Spinal cord (tissue), 9 donors: ENCODE measurements at regions not wholly inside any gene's neighbourhood (a gene's known extent, or its start where the extent isn't known, plus 50 kb on each side); places are given as distances from the start of the nearest gene placed in this dataset.

ENCODE experiments used
- DNase-seq, 6 donors: peaks; one replicate each; pipeline versions ENCODE4 v3.0.0 to v3.0.0-alpha.2; 2013 to 2015; ENCODE audit warnings: low spot score in 6 of 6, low read depth in 4 of 6
- H3K27ac ChIP-seq: one replicate; pipeline ENCODE4 v1.5.1; 2013; ENCODE audit warnings: low read depth, low read length, control low read depth
- H3K27me3 ChIP-seq: one replicate; pipeline ENCODE4 v1.6.1; 2013; ENCODE audit warnings: low read length; ENCODE audit not compliant: control insufficient read depth, insufficient read depth
- H3K36me3 ChIP-seq: one replicate; pipeline ENCODE4 v1.6.1; 2013; ENCODE audit warnings: low read length; ENCODE audit not compliant: control insufficient read depth, insufficient read depth
- H3K4me1 ChIP-seq: one replicate; pipeline ENCODE4 v1.6.1; 2013; ENCODE audit warnings: low read length; ENCODE audit not compliant: control insufficient read depth, insufficient read depth
- H3K4me3 ChIP-seq: one replicate; pipeline ENCODE4 v1.5.1; 2013; ENCODE audit warnings: low read depth, low read length, control low read depth
- H3K9me3 ChIP-seq: one replicate; pipeline ENCODE4 v1.6.1; 2013; ENCODE audit warnings: low read length; ENCODE audit not compliant: control insufficient read depth, insufficient read depth
- WGBS: methylation state at CpG from one replicate; pipeline ENCODE4 v1.1.5; 2013; ENCODE audit warnings: missing lambda C conversion rate; ENCODE audit not compliant: insufficient coverage; 5-methylcytosine and 5-hydroxymethylcytosine counted together
- donor health status: healthy.

- Histone ChIP-seq H3K27me3 (peaks cover 2% of the 10 kb centered on the region), H3K4me3 (peak overlapping the region; percentile 86), H3K4me1 (peaks cover 6% of the 10 kb centered on the region), H3K36me3 (peaks cover 4% of the 10 kb centered on the region), H3K9me3 (no peaks in the 10 kb centered on the region), H3K27ac (peak overlapping the region; percentile 52)
- no peak for DNase-seq
- WGBS = 19% methylated on average over 5 of the region's 16 CpGs
These were observed 97.8 kb downstream of the ZNF674 start for GRCh38 chrX:46447384-46447783.

DNA sequence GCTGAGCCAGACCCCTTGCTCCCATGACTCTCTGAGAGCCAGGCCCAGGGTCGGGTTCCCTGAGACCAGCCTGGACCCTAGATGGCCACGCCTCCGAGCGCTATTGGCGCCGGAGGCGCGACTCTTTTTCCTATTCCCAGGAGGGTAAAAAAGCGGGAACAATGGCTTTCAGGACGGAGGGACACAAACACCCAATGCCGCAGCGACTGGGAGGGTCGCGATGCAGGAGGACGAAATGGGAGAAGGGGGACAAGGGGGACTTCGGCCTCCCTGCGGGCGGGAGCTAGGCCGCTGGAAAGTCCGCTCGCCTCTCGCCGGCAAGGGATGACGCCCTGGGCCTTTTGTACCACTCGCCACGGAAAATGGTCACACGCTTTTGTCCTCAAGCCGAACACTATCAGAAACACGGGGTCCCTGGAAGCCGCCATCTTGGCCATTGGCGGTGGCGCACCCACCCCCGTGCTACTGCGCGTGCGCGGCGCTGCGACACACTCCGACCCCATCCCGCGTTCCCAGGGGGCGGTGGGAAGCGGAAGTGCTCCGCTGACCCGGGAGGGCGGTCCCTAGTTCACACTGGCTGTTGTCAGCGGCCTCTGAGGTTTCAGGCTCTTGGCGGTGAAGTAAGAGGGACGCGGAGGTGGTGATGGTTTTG, 98.4 kb downstream of the ZNF674 start:
- no peaks in the 10 kb centered on the region for H3K9me3 ChIP-seq
- peak overlapping the region; percentile 93 for H3K27ac ChIP-seq
- peak overlapping the region; percentile 86 for H3K4me3 ChIP-seq
- peaks cover 6% of the 10 kb centered on the region for H3K4me1 ChIP-seq
- peak in 5 of 6 donors; percentile 65 to 96 (median 76) for DNase-seq
- peaks cover 2% of the 10 kb centered on the region for H3K27me3 ChIP-seq
- H3K36me3 ChIP-seq = peaks cover 4% of the 10 kb centered on the region
- WGBS = 22% methylated on average over 49 of the region's 51 CpGs

DNA sequence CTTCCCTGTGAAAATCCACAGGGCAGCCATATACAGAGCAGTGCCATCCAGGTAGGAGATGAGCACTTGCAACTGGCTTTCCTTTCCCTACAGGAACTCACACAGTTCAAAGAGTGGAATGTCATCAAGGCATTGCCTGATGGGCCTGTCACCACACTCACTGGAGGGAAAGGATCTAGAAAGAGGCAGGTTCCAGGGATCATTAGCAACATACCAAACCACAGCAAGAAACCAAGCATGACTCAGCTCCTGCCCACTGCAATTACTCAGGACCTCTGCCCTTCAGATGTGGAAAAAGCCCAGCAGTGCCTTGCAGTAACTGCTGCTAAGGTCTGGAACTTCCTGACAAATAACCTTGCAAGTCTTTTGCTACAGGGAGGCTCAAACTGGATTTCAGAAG, 101.2 kb downstream of the ZNF674 start:
- Histone ChIP-seq H3K27ac (no peak overlapping the region), H3K27me3 (peaks cover 2% of the 10 kb centered on the region), H3K36me3 (peaks cover 4% of the 10 kb centered on the region), H3K4me1 (peaks cover 6% of the 10 kb centered on the region), H3K4me3 (no peak overlapping the region), H3K9me3 (no peaks in the 10 kb centered on the region)
- DNase-seq = no peak

DNA sequence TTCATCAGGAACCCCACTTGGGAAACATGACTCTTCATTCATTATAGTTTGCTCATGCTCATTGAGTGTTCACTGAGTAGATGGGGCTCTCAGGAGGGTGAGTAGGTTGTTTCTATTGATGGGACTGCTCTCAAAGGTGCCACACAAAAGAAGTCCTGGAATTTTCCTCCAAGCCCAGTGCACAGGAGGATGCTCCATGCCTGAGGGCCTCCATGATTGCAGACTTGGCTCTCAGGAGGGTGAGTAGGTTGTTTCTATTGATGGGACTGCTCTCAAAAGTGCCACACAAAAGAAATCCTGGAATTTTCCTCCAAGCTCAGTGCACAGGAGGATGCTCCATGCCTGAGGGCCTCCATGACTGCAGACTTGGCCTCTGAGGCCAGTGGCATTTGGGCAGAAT, 108.5 kb downstream of the ZNF674 start:
- Histone ChIP-seq H3K36me3 (no peaks in the 10 kb centered on the region), H3K27ac (no peak overlapping the region), H3K4me1 (no peaks in the 10 kb centered on the region), H3K27me3 (no peaks in the 10 kb centered on the region), H3K9me3 (no peaks in the 10 kb centered on the region), H3K4me3 (no peak overlapping the region)
- no peak for DNase-seq

DNA sequence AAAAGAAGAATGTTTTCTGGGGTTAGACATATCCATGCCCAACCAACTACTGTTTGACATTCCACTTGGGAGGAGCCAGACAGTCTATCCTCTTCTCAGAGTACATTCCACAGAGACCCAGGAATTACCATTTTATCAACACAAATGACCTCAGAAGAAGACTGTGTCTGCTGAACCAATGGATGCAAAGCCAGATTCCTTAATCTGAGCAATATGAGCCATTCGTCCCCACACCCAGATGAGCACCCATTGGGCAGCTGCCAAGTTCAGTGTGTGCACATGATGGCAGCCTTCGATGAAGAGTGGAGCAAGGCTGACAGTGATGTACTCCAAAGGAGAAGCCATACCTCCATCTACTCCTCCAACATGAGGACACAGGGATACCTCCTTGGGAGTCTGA, 111.3 kb downstream of the ZNF674 start:
- DNase-seq = no peak
- Histone ChIP-seq H3K9me3 (no peaks in the 10 kb centered on the region), H3K4me3 (no peak overlapping the region), H3K36me3 (no peaks in the 10 kb centered on the region), H3K4me1 (no peaks in the 10 kb centered on the region), H3K27me3 (no peaks in the 10 kb centered on the region), H3K27ac (no peak overlapping the region)
- WGBS = 43% methylated on average over 1 of the region's 2 CpGs

GRCh38 chrX:46408553-46409407, 136.4 kb downstream of the ZNF674 start:
- peaks cover 7% of the 10 kb centered on the region for H3K27me3 ChIP-seq
- no peaks in the 10 kb centered on the region for H3K36me3 ChIP-seq
- WGBS = 30% methylated on average over 3 of the region's 9 CpGs
- no peaks in the 10 kb centered on the region for H3K9me3 ChIP-seq
- H3K4me3 ChIP-seq = no peak overlapping the region
- no peaks in the 10 kb centered on the region for H3K4me1 ChIP-seq
- DNase-seq = peak in 5 of 6 donors; percentile 20 to 91 (median 68)
- H3K27ac ChIP-seq = no peak overlapping the region

GRCh38 chrX:46407753-46408130, 137.5 kb downstream of the ZNF674 start:
- Histone ChIP-seq H3K27me3 (peaks cover 7% of the 10 kb centered on the region), H3K36me3 (no peaks in the 10 kb centered on the region), H3K27ac (no peak overlapping the region), H3K4me3 (no peak overlapping the region), H3K4me1 (no peaks in the 10 kb centered on the region), H3K9me3 (no peaks in the 10 kb centered on the region)
- 53% methylated on average over 2 of the region's 2 CpGs for WGBS
- DNase-seq = no peak

DNA sequence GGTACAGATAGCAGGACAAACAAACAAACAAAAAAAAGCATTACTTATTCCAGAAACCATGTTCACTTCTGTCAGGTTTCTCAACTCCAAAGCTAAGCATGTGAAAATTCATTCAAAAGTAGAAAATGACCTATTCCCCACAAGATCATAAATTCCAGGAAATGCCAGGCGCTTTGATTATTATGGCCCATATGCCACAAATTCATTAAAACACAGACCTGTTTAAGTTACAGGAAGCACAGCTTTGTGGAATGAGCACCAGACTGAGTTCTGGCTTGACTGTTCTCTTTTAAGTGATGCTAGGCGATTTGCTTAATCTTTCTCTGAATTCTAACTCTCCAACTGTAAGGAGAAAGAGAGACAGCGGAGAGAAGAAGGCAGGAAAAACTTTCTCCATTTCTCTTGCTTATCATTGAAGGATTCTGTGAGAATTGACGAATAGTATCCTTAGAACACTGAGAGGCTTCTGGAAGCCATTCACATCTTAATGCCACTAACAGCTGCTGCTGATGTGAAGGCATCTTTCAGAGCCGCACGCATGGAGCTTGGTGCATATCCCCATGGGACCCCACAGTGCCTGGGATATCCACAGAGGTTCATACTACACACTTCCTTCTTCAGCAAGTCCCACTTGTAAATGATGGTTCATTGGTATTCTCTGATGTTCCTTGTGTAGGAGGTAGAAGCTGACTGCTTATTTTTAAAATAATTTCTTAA, 138.0 kb downstream of the ZNF674 start:
- H3K27me3 ChIP-seq = peaks cover 7% of the 10 kb centered on the region
- peak in 1 of 6 donors; percentile 4 for DNase-seq
- no peak overlapping the region for H3K27ac ChIP-seq
- H3K4me3 ChIP-seq = no peak overlapping the region
- no CpG with 5 or more reads among the region's 6 CpGs for WGBS
- no peaks in the 10 kb centered on the region for H3K36me3 ChIP-seq
- no peaks in the 10 kb centered on the region for H3K9me3 ChIP-seq
- no peaks in the 10 kb centered on the region for H3K4me1 ChIP-seq

DNA sequence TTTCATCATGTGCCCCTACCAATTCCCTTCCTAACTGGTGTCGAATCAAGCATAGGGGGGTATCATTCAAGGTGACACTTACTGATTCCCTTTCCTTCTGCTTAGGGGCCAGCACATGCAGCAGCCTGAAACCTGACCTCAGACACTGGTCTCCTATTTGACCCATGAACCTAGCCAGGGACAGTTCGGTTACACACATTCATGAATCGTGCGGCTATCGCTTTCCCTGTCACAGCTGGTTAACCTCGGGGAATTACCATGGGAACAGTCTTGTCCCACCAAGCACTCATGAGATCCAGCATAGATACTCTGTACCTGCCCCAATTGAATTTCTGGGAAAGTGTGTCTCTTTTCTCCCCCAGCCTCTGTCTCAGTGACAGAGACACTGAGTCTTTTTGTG, 140.4 kb downstream of the ZNF674 start:
- no peaks in the 10 kb centered on the region for H3K36me3 ChIP-seq
- no peak overlapping the region for H3K4me3 ChIP-seq
- 69% methylated on average over 5 of the region's 6 CpGs for WGBS
- H3K9me3 ChIP-seq = no peaks in the 10 kb centered on the region
- no peaks in the 10 kb centered on the region for H3K4me1 ChIP-seq
- DNase-seq = no peak
- no peak overlapping the region for H3K27ac ChIP-seq
- peaks cover 7% of the 10 kb centered on the region for H3K27me3 ChIP-seq
